ENCODE measurements at regions not wholly inside any gene's neighbourhood (a gene's known extent, or its start where the extent isn't known, plus 50 kb on each side); places are given as distances from the start of the nearest gene placed in this dataset.

- no peak for TF ChIP-seq KLF5 (IDR thresholded peaks at IDR 0.05; ENCODE audit: partially characterized antibody)
- no peak for TF ChIP-seq GABPA (IDR thresholded peaks at IDR 0.05; ENCODE audit: low read depth)
- TF ChIP-seq, protein P1, sequence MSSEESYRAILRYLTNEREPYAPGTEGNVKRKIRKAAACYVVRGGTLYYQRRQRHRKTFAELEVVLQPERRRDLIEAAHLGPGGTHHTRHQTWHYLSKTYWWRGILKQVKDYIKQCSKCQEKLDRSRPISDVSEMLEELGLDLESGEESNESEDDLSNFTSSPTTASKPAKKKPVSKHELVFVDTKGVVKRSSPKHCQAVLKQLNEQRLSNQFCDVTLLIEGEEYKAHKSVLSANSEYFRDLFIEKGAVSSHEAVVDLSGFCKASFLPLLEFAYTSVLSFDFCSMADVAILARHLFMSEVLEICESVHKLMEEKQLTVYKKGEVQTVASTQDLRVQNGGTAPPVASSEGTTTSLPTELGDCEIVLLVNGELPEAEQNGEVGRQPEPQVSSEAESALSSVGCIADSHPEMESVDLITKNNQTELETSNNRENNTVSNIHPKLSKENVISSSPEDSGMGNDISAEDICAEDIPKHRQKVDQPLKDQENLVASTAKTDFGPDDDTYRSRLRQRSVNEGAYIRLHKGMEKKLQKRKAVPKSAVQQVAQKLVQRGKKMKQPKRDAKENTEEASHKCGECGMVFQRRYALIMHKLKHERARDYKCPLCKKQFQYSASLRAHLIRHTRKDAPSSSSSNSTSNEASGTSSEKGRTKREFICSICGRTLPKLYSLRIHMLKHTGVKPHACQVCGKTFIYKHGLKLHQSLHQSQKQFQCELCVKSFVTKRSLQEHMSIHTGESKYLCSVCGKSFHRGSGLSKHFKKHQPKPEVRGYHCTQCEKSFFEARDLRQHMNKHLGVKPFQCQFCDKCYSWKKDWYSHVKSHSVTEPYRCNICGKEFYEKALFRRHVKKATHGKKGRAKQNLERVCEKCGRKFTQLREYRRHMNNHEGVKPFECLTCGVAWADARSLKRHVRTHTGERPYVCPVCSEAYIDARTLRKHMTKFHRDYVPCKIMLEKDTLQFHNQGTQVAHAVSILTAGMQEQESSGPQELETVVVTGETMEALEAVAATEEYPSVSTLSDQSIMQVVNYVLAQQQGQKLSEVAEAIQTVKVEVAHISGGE (CRISPR knock-in tag; IDR thresholded peaks at IDR 0.05), result no peak
- peak; percentile 99 for TF ChIP-seq IKZF2 (IDR thresholded peaks at IDR 0.05)
- no peak for TF ChIP-seq MXI1 (IDR thresholded peaks at IDR 0.05; ENCODE audit: low read depth, low read length)
- peak; percentile 79; the same call in 1 of the 2 replicates for TF ChIP-seq BMI1 (IDR thresholded peaks at IDR 0.05; ENCODE audit: borderline replicate concordance)
- TF ChIP-seq, protein P2, sequence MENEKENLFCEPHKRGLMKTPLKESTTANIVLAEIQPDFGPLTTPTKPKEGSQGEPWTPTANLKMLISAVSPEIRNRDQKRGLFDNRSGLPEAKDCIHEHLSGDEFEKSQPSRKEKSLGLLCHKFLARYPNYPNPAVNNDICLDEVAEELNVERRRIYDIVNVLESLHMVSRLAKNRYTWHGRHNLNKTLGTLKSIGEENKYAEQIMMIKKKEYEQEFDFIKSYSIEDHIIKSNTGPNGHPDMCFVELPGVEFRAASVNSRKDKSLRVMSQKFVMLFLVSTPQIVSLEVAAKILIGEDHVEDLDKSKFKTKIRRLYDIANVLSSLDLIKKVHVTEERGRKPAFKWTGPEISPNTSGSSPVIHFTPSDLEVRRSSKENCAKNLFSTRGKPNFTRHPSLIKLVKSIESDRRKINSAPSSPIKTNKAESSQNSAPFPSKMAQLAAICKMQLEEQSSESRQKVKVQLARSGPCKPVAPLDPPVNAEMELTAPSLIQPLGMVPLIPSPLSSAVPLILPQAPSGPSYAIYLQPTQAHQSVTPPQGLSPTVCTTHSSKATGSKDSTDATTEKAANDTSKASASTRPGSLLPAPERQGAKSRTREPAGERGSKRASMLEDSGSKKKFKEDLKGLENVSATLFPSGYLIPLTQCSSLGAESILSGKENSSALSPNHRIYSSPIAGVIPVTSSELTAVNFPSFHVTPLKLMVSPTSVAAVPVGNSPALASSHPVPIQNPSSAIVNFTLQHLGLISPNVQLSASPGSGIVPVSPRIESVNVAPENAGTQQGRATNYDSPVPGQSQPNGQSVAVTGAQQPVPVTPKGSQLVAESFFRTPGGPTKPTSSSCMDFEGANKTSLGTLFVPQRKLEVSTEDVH (IDR thresholded peaks at IDR 0.05; ENCODE audit: low read depth, partially characterized antibody), result no peak
- peak; percentile 96 for TF ChIP-seq IKZF1 (conservative IDR thresholded peaks at IDR 0.05)
- peak; percentile 40; the same call in 1 of the 2 replicates for TF ChIP-seq ZBED1 (IDR thresholded peaks at IDR 0.05; ENCODE audit: borderline replicate concordance)
- TF ChIP-seq MTA2 (IDR thresholded peaks at IDR 0.05; ENCODE audit: low read depth), result peak; percentile 99
- no peak for TF ChIP-seq POLR2A (IDR thresholded peaks at IDR 0.05; ENCODE audit: low read depth, low read length)
- TF ChIP-seq KAT2A (conservative IDR thresholded peaks at IDR 0.05; ENCODE audit: control insufficient read depth, low read depth, low read length), result no peak
- TF ChIP-seq IRF4 (IDR thresholded peaks at IDR 0.05; ENCODE audit: low read depth, low read length), result peak; percentile 76; the same call in 1 of the 2 replicates
- peak; percentile 69; the same call in 1 of the 2 replicates for TF ChIP-seq SMARCA5 (IDR thresholded peaks at IDR 0.05)
- peak; percentile 50 for TF ChIP-seq BCL3 (IDR thresholded peaks at IDR 0.05; ENCODE audit: borderline replicate concordance, insufficient read depth, low read depth, low read length, poor library complexity, severe bottlenecking)
- peak in 1 of 2 experiments; percentile 56; a peak in 2 of 4 replicates for TF ChIP-seq BHLHE40 (IDR thresholded peaks at IDR 0.05; ENCODE audit: borderline replicate concordance in 1 of 2, low read depth in 2 of 2, low read length in 1 of 2)
- TF ChIP-seq, protein P3, sequence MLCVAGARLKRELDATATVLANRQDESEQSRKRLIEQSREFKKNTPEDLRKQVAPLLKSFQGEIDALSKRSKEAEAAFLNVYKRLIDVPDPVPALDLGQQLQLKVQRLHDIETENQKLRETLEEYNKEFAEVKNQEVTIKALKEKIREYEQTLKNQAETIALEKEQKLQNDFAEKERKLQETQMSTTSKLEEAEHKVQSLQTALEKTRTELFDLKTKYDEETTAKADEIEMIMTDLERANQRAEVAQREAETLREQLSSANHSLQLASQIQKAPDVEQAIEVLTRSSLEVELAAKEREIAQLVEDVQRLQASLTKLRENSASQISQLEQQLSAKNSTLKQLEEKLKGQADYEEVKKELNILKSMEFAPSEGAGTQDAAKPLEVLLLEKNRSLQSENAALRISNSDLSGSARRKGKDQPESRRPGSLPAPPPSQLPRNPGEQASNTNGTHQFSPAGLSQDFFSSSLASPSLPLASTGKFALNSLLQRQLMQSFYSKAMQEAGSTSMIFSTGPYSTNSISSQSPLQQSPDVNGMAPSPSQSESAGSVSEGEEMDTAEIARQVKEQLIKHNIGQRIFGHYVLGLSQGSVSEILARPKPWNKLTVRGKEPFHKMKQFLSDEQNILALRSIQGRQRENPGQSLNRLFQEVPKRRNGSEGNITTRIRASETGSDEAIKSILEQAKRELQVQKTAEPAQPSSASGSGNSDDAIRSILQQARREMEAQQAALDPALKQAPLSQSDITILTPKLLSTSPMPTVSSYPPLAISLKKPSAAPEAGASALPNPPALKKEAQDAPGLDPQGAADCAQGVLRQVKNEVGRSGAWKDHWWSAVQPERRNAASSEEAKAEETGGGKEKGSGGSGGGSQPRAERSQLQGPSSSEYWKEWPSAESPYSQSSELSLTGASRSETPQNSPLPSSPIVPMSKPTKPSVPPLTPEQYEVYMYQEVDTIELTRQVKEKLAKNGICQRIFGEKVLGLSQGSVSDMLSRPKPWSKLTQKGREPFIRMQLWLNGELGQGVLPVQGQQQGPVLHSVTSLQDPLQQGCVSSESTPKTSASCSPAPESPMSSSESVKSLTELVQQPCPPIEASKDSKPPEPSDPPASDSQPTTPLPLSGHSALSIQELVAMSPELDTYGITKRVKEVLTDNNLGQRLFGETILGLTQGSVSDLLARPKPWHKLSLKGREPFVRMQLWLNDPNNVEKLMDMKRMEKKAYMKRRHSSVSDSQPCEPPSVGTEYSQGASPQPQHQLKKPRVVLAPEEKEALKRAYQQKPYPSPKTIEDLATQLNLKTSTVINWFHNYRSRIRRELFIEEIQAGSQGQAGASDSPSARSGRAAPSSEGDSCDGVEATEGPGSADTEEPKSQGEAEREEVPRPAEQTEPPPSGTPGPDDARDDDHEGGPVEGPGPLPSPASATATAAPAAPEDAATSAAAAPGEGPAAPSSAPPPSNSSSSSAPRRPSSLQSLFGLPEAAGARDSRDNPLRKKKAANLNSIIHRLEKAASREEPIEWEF (IDR thresholded peaks at IDR 0.05; ENCODE audit: insufficient replicate concordance, low read depth, low read length), result no peak
Observed at GRCh38 chr4:151887031-151887815, 126.4 kb upstream of the GATB start (continued).

Data from GM12878 (cell line).